ENCODE measurements at regions not wholly inside any gene's neighbourhood (a gene's known extent, or its start where the extent isn't known, plus 50 kb on each side); places are given as distances from the start of the nearest gene placed in this dataset.

DNA sequence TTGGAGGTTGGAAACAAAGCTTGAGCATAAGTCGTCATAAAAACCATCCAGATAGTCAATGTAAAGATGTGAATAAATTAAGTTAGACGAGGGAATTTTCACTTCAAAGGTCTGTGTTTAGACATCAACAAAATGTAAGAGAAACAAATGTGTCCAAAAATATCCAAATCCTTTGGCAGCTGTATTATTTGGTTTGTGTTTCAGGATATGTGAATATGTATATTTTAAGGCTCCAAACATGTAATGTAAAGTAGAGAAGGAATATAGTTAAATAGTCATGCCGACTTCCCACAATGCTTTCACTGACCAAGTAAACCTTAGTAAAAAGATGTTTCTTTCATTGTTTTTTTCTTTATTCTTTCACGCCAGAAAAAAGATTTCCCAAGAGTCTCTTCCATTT lies 604.9 kb upstream of the NRP1 start:
- no peak for DNase-seq (ENCODE audit: low read depth)
- no peak overlapping the region for H3K4me3 ChIP-seq (ENCODE audit: control insufficient read depth, low read depth, low read length)

GRCh38 chr10:33938001-33938400 lies 603.5 kb upstream of the NRP1 start:
- H3K4me3 ChIP-seq (ENCODE audit: control insufficient read depth, low read depth, low read length) = no peak overlapping the region
- DNase-seq (ENCODE audit: low read depth) = no peak
- TF ChIP-seq, protein P1, sequence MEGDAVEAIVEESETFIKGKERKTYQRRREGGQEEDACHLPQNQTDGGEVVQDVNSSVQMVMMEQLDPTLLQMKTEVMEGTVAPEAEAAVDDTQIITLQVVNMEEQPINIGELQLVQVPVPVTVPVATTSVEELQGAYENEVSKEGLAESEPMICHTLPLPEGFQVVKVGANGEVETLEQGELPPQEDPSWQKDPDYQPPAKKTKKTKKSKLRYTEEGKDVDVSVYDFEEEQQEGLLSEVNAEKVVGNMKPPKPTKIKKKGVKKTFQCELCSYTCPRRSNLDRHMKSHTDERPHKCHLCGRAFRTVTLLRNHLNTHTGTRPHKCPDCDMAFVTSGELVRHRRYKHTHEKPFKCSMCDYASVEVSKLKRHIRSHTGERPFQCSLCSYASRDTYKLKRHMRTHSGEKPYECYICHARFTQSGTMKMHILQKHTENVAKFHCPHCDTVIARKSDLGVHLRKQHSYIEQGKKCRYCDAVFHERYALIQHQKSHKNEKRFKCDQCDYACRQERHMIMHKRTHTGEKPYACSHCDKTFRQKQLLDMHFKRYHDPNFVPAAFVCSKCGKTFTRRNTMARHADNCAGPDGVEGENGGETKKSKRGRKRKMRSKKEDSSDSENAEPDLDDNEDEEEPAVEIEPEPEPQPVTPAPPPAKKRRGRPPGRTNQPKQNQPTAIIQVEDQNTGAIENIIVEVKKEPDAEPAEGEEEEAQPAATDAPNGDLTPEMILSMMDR (IDR thresholded peaks at IDR 0.05; ENCODE audit: control insufficient read depth, insufficient read depth, low read depth, low read length, missing control alignments) = no peak

More for the DNA sequence above, 604.9 kb upstream of the NRP1 start:
- TF ChIP-seq, protein P1 (IDR thresholded peaks at IDR 0.05; ENCODE audit: control insufficient read depth, insufficient read depth, low read depth, low read length, missing control alignments) = no peak

DNA sequence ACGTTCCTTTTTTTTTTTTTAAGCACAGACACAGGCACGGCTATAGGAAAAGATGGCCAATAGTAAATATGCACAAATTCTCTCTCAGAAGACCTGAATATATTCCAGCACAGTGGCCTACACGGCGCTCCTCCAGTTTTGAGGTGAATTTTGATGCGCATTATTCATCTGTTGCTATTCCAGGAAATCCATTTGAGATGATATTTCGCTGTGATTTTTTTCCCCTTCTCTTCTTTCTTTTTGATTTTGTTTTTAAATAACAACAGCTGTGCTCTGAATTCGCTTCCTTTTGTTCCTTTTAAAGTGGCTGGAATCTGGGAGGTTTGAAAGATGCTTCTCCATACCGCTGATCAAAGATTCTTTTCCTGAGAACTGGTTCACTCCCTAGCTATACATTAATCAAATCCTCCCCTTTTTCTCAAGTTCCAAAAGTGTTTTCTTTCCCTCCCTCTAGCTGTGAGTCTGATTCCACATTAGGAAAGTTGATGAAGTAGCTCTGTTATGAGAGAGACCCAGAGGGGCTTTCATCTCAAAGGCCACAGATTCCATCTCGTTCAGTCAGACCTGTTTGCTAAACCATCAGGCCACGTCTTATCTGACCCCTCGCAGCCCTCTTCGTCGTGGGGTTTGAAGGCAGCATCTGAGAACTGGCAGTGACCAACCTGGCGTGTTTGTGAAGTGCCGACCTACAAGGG lies 602.7 kb upstream of the NRP1 start:
- TF ChIP-seq, protein P1 (IDR thresholded peaks at IDR 0.05; ENCODE audit: control insufficient read depth, insufficient read depth, low read depth, low read length, missing control alignments) = no peak
- DNase-seq (ENCODE audit: low read depth) = no peak
- no peak overlapping the region for H3K4me3 ChIP-seq (ENCODE audit: control insufficient read depth, low read depth, low read length)

DNA sequence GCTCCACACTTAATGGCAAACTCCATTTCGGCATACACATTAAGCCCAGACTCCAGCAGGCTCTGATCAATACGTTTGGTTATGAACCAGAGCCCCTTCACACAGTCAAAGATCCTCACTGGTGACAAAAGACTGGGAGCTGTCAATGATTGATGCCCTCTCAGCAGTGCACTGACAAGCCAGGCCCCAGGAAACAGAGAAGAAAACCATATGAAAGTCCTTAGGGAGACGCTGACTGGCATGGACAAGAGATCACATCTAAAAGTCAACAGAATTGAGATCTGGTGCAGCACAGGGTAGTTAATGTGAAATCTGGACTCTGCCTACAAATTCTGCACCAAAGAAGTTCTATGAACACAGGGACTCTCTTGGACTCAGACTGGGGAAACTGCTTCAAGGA lies 600.9 kb upstream of the NRP1 start:
- TF ChIP-seq, protein P1 (IDR thresholded peaks at IDR 0.05; ENCODE audit: control insufficient read depth, insufficient read depth, low read depth, low read length, missing control alignments) = no peak
- H3K4me3 ChIP-seq (ENCODE audit: control insufficient read depth, low read depth, low read length) = no peak overlapping the region
- DNase-seq (ENCODE audit: low read depth) = no peak

GRCh38 chr10:33930079-33930478 lies 595.6 kb upstream of the NRP1 start:
- TF ChIP-seq, protein P1 (IDR thresholded peaks at IDR 0.05; ENCODE audit: control insufficient read depth, insufficient read depth, low read depth, low read length, missing control alignments) = no peak
- no peak overlapping the region for H3K4me3 ChIP-seq (ENCODE audit: control insufficient read depth, low read depth, low read length)
- DNase-seq (ENCODE audit: low read depth) = no peak

DNA sequence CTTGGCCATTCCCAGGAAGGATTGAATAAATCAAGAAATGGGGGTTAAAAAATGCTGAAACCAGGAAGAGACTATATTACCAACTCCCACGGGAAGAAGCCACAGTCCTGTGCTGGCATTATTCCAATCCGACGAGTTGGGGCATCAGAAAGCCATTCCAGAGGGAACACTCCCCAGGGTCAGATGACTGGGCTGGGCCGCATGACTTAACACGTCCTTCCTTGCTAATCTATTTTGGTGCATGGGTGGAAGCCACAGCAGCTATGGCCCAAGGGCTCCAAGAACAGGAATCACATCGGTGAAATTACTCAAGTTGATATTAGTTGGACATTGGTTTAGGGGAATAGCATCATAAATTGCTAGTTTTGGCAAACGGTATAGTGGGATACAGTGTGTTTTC lies 592.9 kb upstream of the NRP1 start:
- no peak overlapping the region for H3K4me3 ChIP-seq (ENCODE audit: control insufficient read depth, low read depth, low read length)
- no peak for DNase-seq (ENCODE audit: low read depth)
- TF ChIP-seq, protein P1 (IDR thresholded peaks at IDR 0.05; ENCODE audit: control insufficient read depth, insufficient read depth, low read depth, low read length, missing control alignments) = no peak

Data from AG09309 (cell line).